Inflammatory macrophage treated with lipopolysaccharide for 4 hours (primary cell): ENCODE measurements at regions not wholly inside any gene's neighbourhood (a gene's known extent, or its start where the extent isn't known, plus 50 kb on each side); places are given as distances from the start of the nearest gene placed in this dataset.
A peak's percentile ranks its signal among the peaks of the same experiment; 100 is the strongest.
"Not testable (repeated sequence)": the region's sequence is repeated elsewhere in the genome, so short reads cannot be mapped to it uniquely, and the experiment has no call there.

Experiments
- DNase-seq: peaks from one replicate; pipeline ENCODE4 v3.0.0-alpha.2; 2020

GRCh38 chr14:56422703-56423213 is 156.8 kb upstream of the TMEM260 start:
- DNase-seq: peak; percentile 59

DNA sequence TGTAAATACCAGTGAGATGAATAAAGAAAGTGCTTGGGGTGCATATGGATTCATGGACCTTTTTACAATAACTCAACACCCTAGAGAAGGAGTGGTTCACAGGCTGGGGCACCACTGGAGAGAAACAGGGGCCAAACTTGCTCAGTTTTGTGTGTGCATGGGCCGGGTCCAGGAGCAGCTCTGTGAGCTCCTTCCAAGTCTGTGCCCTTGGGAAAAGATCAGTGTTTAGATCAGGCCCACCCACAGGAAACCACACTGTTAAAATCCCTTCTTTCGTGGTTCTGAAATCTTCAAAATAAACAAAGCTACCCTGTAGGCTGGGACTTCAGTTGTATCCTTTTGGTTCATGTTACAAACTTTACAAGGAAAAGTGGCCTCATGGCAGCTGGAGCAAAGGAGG is 156.1 kb upstream of the TMEM260 start:
- DNase-seq: no peak

GRCh38 chr14:56431013-56431412 is 148.6 kb upstream of the TMEM260 start:
- DNase-seq: no peak

DNA sequence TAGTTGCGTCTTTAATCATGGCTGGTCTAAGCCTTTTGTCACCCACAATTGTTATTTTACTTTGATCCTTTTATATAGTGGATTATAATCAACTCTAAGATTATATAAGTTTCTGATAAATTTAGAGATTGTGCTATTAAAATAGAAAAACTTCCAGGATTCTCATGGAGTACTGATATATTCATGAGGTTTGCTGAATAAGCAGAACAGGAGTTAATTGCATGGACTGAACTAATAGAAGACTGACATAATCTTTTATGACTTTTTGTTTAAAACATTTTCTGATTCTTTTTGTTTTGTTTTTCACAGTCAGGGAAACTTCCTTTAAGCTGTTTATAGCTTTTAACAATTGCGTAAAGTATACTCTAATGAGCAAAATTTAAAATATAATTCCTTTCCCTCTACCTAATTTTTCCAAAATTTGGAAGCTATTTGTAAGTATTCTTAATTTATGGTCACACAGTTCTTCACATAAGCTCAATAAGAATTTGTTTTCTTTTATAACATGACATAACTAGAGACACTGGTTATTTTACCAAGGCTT is 129.9 kb upstream of the TMEM260 start:
- no peak for DNase-seq

DNA sequence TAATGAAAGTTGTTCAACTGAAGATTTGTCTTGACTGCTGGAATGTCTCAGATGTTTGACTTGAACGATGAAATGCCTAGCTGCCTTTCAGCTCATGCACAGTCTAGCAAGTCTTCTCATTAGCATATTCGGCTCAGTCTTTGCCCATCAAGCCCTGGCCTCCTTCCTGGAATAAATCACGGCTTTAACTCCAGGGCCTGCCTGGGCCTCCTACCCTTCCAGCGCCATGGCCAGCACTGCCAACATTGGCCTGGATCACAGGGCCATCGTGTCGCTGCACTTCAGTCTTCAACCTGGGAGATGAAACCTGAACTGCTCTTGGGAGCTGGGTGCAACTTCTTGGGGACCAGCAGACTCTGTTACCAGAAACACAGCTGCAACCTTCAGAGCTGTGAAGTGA is 126.7 kb upstream of the TMEM260 start:
- DNase-seq: no peak

DNA sequence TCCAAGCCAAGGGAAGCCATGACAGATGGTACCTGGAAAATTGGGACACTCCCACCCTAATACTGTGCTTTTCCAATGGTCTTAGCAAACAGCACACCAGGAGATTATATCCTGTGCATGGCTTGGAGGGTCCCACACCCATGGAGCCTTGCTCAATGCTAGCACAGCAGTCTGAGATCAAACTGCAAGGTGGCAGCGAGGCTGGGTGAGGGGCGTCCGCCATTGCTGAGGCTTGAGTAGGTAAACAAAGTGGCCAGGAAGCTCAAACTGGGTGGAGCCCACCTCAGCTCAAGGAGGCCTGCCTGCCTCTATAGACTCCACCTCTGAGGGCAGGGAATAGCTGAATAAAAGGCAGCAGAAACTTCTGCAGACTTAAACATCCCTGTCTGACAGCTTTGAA is 124.9 kb upstream of the TMEM260 start:
- DNase-seq: not testable (repeated sequence)

GRCh38 chr14:56460469-56460868 is 119.1 kb upstream of the TMEM260 start:
- no peak for DNase-seq

DNA sequence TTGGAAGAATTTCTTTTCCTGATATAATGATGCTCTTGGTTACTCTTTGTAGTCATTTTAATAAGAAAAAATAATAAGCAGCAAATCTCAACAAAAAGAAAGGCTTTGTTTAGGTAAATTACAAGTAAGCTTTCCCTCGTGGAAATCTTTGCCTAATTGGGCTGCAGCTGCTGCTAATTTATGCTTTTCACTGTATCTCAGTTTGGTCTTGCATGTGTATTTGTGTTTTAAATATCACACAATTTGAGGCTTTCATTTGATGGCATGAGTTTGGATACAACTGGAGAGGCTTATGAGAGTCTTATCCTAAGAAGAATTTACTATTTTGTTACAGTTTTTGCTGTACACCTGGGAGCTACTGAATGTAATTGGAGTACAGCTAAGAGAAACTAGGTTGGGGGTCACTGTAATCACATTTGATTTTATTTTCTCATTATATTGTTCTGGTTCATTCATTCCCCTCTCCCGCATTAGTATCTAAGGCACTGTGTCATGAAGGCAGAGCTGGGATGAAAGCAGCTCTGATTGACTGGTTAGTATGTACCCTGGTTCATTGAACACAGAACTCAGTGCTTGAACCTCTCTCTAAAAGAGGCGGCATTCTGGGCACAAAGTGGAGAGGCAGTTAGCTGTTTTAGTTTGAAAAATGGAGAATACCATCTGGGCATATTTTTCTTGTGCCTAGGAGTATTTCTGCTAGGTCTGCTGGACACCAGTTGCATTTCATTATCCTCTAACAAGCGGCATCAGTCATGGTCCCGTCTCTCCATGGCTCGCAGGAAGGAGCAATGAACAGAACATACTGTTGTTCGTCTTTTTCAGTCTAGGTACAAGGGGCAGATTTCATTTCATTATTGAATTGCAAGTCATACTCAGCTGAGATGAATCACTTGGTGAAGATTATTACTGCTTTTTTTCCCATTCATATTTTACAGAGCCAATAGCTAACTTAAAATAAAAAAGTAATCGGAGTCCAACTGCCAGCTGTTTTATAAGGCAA is 118.0 kb upstream of the TMEM260 start:
- no peak for DNase-seq

GRCh38 chr14:56463271-56463890 is 116.2 kb upstream of the TMEM260 start:
- DNase-seq: no peak

GRCh38 chr14:56471056-56471455 is 108.5 kb upstream of the TMEM260 start:
- DNase-seq: no peak

GRCh38 chr14:56474419-56475022 is 105.1 kb upstream of the TMEM260 start:
- peak; percentile 42 for DNase-seq

- no peak for DNase-seq
Observed at GRCh38 chr14:56482310-56482911, 97.2 kb upstream of the TMEM260 start.

GRCh38 chr14:56487090-56487667 is 92.4 kb upstream of the TMEM260 start:
- DNase-seq: no peak

GRCh38 chr14:56487761-56488160 is 91.8 kb upstream of the TMEM260 start:
- DNase-seq: peak; percentile 3

- no peak for DNase-seq
Observed at GRCh38 chr14:56488306-56488705, 91.3 kb upstream of the TMEM260 start.

DNA sequence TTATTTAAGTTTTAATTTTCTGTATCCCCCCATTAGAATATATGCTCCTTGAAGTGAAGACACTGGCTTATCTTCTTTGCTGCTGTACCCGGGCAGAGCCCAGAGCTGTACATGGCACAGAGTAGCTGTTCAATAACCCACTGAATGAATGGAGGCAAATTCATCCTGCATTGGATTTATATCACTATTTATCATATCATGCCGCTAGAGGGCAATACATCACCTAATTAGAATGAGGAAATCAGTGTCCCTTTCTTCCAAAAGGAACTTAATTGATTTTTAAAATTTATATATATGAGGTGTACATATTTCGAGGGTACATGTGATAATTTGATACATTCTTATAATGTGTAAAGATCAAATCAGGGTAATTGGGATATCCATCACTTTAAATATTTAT is 89.2 kb upstream of the TMEM260 start:
- peak; percentile 63 for DNase-seq

DNA sequence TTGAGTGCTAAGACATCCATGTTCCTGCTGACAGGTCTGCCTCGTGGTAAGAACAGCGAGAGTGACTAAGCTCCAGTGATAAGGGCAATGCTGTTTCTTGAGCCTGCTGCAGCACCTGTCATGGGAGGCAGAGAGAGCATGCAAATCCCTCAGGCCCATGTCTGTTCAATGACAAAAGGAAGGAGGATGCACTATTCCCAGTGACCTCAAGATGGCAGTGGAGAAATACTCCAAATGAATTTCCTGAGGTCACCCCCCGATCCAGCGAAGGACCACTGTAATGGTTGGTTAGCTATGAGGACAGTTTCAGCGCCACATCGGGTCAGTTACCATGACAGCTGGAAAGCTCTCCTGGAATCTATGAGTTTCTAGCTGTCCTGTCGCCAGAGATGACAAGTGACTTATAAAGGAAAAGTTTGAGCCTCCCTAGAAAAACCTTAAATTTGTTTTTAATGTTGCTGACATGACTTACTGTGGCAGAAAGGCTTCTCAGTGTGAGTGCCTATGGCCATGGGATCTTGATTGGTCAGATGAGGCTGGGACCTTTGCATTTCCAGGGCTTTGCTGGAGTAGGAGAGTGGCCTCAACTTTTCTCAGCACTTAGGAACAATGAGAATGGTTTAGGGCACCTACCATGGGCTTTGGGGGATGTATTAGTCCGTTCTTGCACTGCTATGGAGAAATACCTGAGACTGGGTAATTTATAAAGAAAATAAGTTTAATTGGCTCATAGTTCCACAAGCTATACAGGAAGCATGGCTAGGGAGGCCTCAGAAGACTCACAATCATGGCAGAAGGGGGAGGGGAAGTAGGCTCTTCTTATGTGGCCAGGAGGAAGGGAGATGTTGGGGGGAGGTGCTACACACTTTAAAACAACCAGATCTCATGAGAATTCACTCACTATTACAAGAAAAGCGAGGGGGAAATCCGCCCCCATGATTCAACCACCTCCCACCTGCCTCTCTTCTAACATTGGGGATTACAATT is 88.0 kb upstream of the TMEM260 start:
- peak; percentile 46 for DNase-seq

GRCh38 chr14:56494167-56494566 is 85.4 kb upstream of the TMEM260 start:
- no peak for DNase-seq

- DNase-seq: no peak
Observed at GRCh38 chr14:56498112-56498511, 81.5 kb upstream of the TMEM260 start.

- DNase-seq: no peak
Observed at GRCh38 chr14:56501909-56502530, 77.6 kb upstream of the TMEM260 start.

GRCh38 chr14:56505361-56505760 is 74.2 kb upstream of the TMEM260 start:
- no peak for DNase-seq
